GM12878 (cell line): ENCODE measurements at regions not wholly inside any gene's neighbourhood (a gene's known extent, or its start where the extent isn't known, plus 50 kb on each side); places are given as distances from the start of the nearest gene placed in this dataset.

ENCODE experiments used
- ATAC-seq: fragments of 200-7000 bp; cut with Tn5 transposase; 3 replicates; pipeline ENCODE4 v1.9.1; 2020; ENCODE audit warnings: mild to moderate bottlenecking, moderate library complexity
- BruUV-seq: library from RNA; stranded (reverse); fragments of 400-500 nt; replicated peaks from 2 replicates; lab custom pipeline; 2021; lab: Mats Ljungman, UMichigan
- CTCF ChIA-PET: fragments of 300-600 bp; sonication (Branson Sonifier 250); formaldehyde crosslinking; extraction: SDS; loops from one replicate; lab custom pipeline; 2021; ENCODE audit warnings: inconsistent platforms; lab: Yijun Ruan, JAX
- POLR2A ChIA-PET: fragments of 350-600 bp; formaldehyde crosslinking; extraction: SDS; loops from one replicate; lab custom pipeline; 2021; ENCODE audit warnings: inconsistent platforms; lab: Charles Lee
- RAD21 ChIA-PET: fragments of 300-600 bp; sonication (Branson Sonifier 250); formaldehyde crosslinking; loops from one replicate; lab custom pipeline; 2023; ENCODE audit warnings: antibody characterized with exemption; ENCODE audit not compliant: unreplicated experiment; lab: Charles Lee
- SMC1A ChIA-PET: fragments of 300-600 bp; sonication (Branson Sonifier 250); formaldehyde crosslinking; loops from one replicate; lab custom pipeline; 2023; ENCODE audit not compliant: unreplicated experiment, uncharacterized antibody; lab: Charles Lee
- DNase-seq: peaks from one replicate; pipeline ENCODE4 v3.0.0-alpha.2; 2011; ENCODE audit warnings: low read depth, low spot score
- FAIRE-seq: peaks from 3 replicates; lab custom pipeline; 2011; peaks lifted over from hg19 to GRCh38; lab: Jason Lieb, UNC
- H2AFZ ChIP-seq: 2 replicates; pipeline ENCODE4 v1.6.0; 2011; ENCODE audit warnings: low read depth, low read length, control low read depth; ENCODE audit not compliant: control insufficient read depth
- H3K27ac ChIP-seq: 2 replicates; pipeline ENCODE4 v1.5.1; 2011; ENCODE audit warnings: control low read depth; ENCODE audit not compliant: control insufficient read depth, insufficient read depth
- H3K27me3 ChIP-seq, 2 experiments: replicated peaks in 1 of 2; 2 replicates each; pipeline versions ENCODE4 v1.6.0 to v1.6.1; 2011; ENCODE audit warnings: low read length in 1 of 2; ENCODE audit not compliant: control insufficient read depth in 2 of 2, insufficient read depth in 2 of 2
- H3K36me3 ChIP-seq, 2 experiments: 2 replicates each; pipeline ENCODE4 v1.5.1; 2011; ENCODE audit warnings: low read length in 1 of 2; ENCODE audit not compliant: control insufficient read depth in 2 of 2, insufficient read depth in 2 of 2
- H3K4me1 ChIP-seq: 2 replicates; pipeline ENCODE4 v1.6.1; 2011; ENCODE audit warnings: mild to moderate bottlenecking, low read length, moderate library complexity, mixed read lengths; ENCODE audit not compliant: control insufficient read depth, insufficient read depth
- H3K4me2 ChIP-seq: 2 replicates; pipeline ENCODE4 v1.6.0; 2011; ENCODE audit warnings: control low read depth; ENCODE audit not compliant: control insufficient read depth, insufficient read depth
- H3K4me3 ChIP-seq: fragments of 200-600 bp; sonication (generic); 2 replicates; pipeline ENCODE4 v1.5.1; 2016
- H3K79me2 ChIP-seq: 2 replicates; pipeline ENCODE4 v1.6.0; 2011; ENCODE audit warnings: low read length; ENCODE audit not compliant: control insufficient read depth, insufficient read depth
- H3K9ac ChIP-seq: 2 replicates; pipeline ENCODE4 v1.8.0; 2011; ENCODE audit warnings: low read length, control low read depth, mixed read lengths; ENCODE audit not compliant: control insufficient read depth, insufficient read depth
- H3K9me3 ChIP-seq: replicated peaks from 3 replicates; pipeline ENCODE4 v1.5.1; 2011; ENCODE audit warnings: mild to moderate bottlenecking, low read length; ENCODE audit not compliant: control insufficient read depth, insufficient read depth
- H4K20me1 ChIP-seq: 2 replicates; pipeline ENCODE4 v1.6.0; 2011; ENCODE audit not compliant: control insufficient read depth, insufficient read depth
- CREM ChIP-seq: IDR thresholded peaks from 2 replicates; pipeline ENCODE4 v1.6.1; 2014; ENCODE audit warnings: antibody characterized with exemption, low read depth
- E2F4 ChIP-seq: IDR thresholded peaks from 2 replicates; pipeline ENCODE4 v1.6.1; 2012; ENCODE audit warnings: low read depth, low read length, improper control_type of control experiment
- ESRRA ChIP-seq: IDR thresholded peaks from 2 replicates; pipeline ENCODE4 v1.6.1; 2012; ENCODE audit warnings: mild to moderate bottlenecking, low read length, improper control_type of control experiment
- FOXK2 ChIP-seq: fragments of 450-650 bp; IDR thresholded peaks from 2 replicates; pipeline ENCODE4 v1.6.1; 2017; ENCODE audit warnings: mild to moderate bottlenecking, moderate library complexity
- KDM1A ChIP-seq: fragments of 200-600 bp; sonication (generic); IDR thresholded peaks from 2 replicates; pipeline ENCODE4 v1.6.1; 2016; ENCODE audit warnings: borderline replicate concordance
- MAX ChIP-seq: IDR thresholded peaks from 2 replicates; pipeline ENCODE4 v1.6.1; 2012; ENCODE audit warnings: low read depth, low read length, improper control_type of control experiment
- MTA3 ChIP-seq: IDR thresholded peaks from 2 replicates; pipeline ENCODE4 v1.6.1; 2012; ENCODE audit warnings: low read length, inconsistent platforms, borderline replicate concordance
- MYB ChIP-seq: fragments of 150-350 bp; IDR thresholded peaks from 2 replicates; pipeline ENCODE4 v1.6.1; 2014; ENCODE audit warnings: mild to moderate bottlenecking, low read depth, low read length, borderline replicate concordance
- NFIC ChIP-seq: IDR thresholded peaks from 2 replicates; pipeline ENCODE4 v1.6.1; 2012; ENCODE audit warnings: low read depth, mild to moderate bottlenecking, inconsistent platforms, low read length, moderate library complexity
- NFYA ChIP-seq: IDR thresholded peaks from 2 replicates; pipeline ENCODE4 v1.6.1; 2011; ENCODE audit warnings: low read depth, mild to moderate bottlenecking, low read length, improper control_type of control experiment, borderline replicate concordance
- PAX5 ChIP-seq: IDR thresholded peaks from 2 replicates; pipeline ENCODE4 v1.6.1; 2011; ENCODE audit warnings: low read depth, low read length, borderline replicate concordance
- POU2F2 ChIP-seq: IDR thresholded peaks from 3 replicates; pipeline ENCODE4 v1.6.1; 2011; ENCODE audit warnings: low read depth, mild to moderate bottlenecking, low read length, borderline replicate concordance
- PRDM15 ChIP-seq: fragments of 450-650 bp; formaldehyde crosslinking; IDR thresholded peaks from 2 replicates; pipeline ENCODE4 v1.4.0; 2020; ENCODE audit warnings: mild to moderate bottlenecking, moderate library complexity
- SMAD1 ChIP-seq: fragments of 450-650 bp; IDR thresholded peaks from 2 replicates; pipeline ENCODE4 v1.6.1; 2018; ENCODE audit warnings: mild to moderate bottlenecking, low read depth; ENCODE audit not compliant: partially characterized antibody
- SUPT20H ChIP-seq: IDR thresholded peaks from 2 replicates; pipeline ENCODE4 v1.6.1; 2011; ENCODE audit warnings: low read depth, mild to moderate bottlenecking, low read length, moderate library complexity, borderline replicate concordance; ENCODE audit not compliant: control insufficient read depth
- TAF1 ChIP-seq: IDR thresholded peaks from 2 replicates; pipeline ENCODE4 v1.6.1; 2011; ENCODE audit warnings: mild to moderate bottlenecking, low read depth, low read length, borderline replicate concordance
- YBX1 ChIP-seq: fragments of 450-650 bp; IDR thresholded peaks from 2 replicates; pipeline ENCODE4 v1.6.1; 2016; ENCODE audit warnings: antibody characterized with exemption
- WGBS: methylation state at CpG from one replicate; pipeline ENCODE4 v1.1.6; 2016; ENCODE audit warnings: low lambda C conversion rate; ENCODE audit not compliant: insufficient replicate concordance, insufficient coverage; ENCODE audit errors: missing lambda C conversion rate; 5-methylcytosine and 5-hydroxymethylcytosine counted together
- in situ Hi-C: fragments of 300-500 bp; cut with MboI; formaldehyde crosslinking; loops from 9 replicates; pipeline ENCODE4 v1.14.3; 2018; ENCODE audit warnings: mixed read lengths
- intact Hi-C: fragments of 100-400 bp; cut with micrococcal nuclease; formaldehyde crosslinking; loops from one replicate; pipeline ENCODE4 v1.14.2; 2022; ENCODE audit not compliant: unreplicated experiment

- TF ChIP-seq SMAD1: no peak
- TF ChIP-seq FOXK2: no peak
- no peak for TF ChIP-seq NFIC
- TF ChIP-seq PAX5: no peak
- TF ChIP-seq MAX: no peak
These were observed 297.8 kb downstream of the FOXG1 start (continued) for GRCh38 chr14:29064305-29064900.

- ChIA-PET POLR2A (no interaction called here), CTCF (no interaction called here), SMC1A (no interaction called here), RAD21 (no interaction called here)
- Histone ChIP-seq H4K20me1 (no peaks in the 10 kb centered on the region), H3K27me3 (no peaks in the 10 kb centered on the region), H3K4me3 (no peak overlapping the region), H3K27ac (no peak overlapping the region), H3K9ac (no peak overlapping the region), H3K9me3 (no peaks in the 10 kb centered on the region), H3K4me1 (no peaks in the 10 kb centered on the region), H3K36me3 (no peaks in the 10 kb centered on the region), H3K4me2 (no peak overlapping the region), H2AFZ (no peak overlapping the region), H3K79me2 (no peaks in the 10 kb centered on the region)
- DNase-seq (no peak), FAIRE-seq (no peak), ATAC-seq (no peak)
- no TSS peak for BruUV-seq
- no peak for TF ChIP-seq NFYA
- no peak for TF ChIP-seq TAF1
- no peak for TF ChIP-seq MYB
- TF ChIP-seq SUPT20H: no peak
- TF ChIP-seq MTA3: no peak
- TF ChIP-seq POU2F2: no peak
- no peak for TF ChIP-seq CREM
- no peak for TF ChIP-seq YBX1
- no peak for TF ChIP-seq E2F4
- no peak for TF ChIP-seq ESRRA
- no peak for TF ChIP-seq KDM1A
- no peak for TF ChIP-seq PRDM15 (CRISPR knock-in tag)
- in situ Hi-C loops (no loop called here), intact Hi-C loops (no loop called here)
- WGBS: 0% methylated on average over 1 of the region's 1 CpG
These were observed 302.6 kb downstream of the FOXG1 start for GRCh38 chr14:29069228-29069627.
